ENCODE measurements at regions not wholly inside any gene's neighbourhood (a gene's known extent, or its start where the extent isn't known, plus 50 kb on each side); places are given as distances from the start of the nearest gene placed in this dataset.
A peak's percentile ranks its signal among the peaks of the same experiment; 100 is the strongest.

DNA sequence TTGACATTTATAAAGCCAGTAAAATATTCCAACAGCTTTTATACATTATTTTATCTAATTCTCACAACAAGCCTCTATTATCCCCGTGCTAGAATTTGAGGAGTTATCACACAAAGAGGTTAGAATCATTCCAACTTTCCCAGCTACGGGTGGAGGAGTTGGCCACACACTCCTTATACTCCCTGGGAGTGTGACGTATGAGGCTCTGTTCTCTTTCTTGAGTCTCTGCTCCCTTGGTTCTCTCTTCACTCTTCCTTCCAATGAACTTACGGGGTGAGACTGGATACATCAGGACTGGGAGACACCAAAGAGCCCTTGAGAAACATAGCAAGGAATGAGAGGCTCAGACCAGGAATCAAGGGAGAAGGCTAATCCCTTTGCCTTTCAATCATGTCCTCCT is 185.6 kb upstream of the TAB2 start:
- intact Hi-C loops (cut with DNase I; ENCODE audit: low total_unique reads), result no loop called here
- TF ChIP-seq POLR2AphosphoS5 (IDR thresholded peaks at IDR 0.05) (no peak), POLR2A (IDR thresholded peaks at IDR 0.05) (no peak)
- TF ChIP-seq, protein P1, sequence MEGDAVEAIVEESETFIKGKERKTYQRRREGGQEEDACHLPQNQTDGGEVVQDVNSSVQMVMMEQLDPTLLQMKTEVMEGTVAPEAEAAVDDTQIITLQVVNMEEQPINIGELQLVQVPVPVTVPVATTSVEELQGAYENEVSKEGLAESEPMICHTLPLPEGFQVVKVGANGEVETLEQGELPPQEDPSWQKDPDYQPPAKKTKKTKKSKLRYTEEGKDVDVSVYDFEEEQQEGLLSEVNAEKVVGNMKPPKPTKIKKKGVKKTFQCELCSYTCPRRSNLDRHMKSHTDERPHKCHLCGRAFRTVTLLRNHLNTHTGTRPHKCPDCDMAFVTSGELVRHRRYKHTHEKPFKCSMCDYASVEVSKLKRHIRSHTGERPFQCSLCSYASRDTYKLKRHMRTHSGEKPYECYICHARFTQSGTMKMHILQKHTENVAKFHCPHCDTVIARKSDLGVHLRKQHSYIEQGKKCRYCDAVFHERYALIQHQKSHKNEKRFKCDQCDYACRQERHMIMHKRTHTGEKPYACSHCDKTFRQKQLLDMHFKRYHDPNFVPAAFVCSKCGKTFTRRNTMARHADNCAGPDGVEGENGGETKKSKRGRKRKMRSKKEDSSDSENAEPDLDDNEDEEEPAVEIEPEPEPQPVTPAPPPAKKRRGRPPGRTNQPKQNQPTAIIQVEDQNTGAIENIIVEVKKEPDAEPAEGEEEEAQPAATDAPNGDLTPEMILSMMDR (IDR thresholded peaks at IDR 0.05), result no peak
- DNase-seq (ENCODE audit: low spot score in 2 of 2), result no peak
- no peaks in the 10 kb centered on the region for H3K27me3 ChIP-seq
- H3K9me3 ChIP-seq, result no peaks in the 10 kb centered on the region
- peak overlapping the region in 1 of 2 donors; percentile 67 for H3K27ac ChIP-seq
- no peak overlapping the region for H3K4me3 ChIP-seq
- peaks cover 0 to 10% of the 10 kb centered on the region in 2 donors for H3K4me1 ChIP-seq
- H3K36me3 ChIP-seq, result no peaks in the 10 kb centered on the region

DNA sequence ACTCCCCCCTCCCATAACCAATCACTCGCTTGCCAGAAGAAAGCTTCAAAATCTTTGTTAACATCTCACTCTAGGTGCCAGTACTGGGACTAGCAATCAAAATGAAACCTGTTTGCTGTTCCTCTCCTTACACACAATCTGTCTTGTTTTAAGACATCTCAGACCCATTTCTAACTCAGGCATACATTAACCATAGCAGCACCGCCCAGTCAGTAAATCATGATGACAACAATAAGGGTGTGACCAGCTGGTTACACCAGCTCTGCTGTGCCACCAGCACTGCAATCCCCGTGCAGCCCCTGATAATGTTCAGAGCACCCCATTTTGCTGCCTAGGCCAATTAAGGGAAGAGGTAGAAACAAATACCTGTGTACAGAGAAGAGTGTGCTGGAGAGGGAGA is 185.2 kb upstream of the TAB2 start:
- Histone ChIP-seq H3K27me3 (no peaks in the 10 kb centered on the region), H3K9me3 (no peaks in the 10 kb centered on the region), H3K4me3 (no peak overlapping the region), H3K36me3 (no peaks in the 10 kb centered on the region), H3K4me1 (peaks cover 0 to 10% of the 10 kb centered on the region in 2 donors), H3K27ac (peak overlapping the region in 1 of 2 donors; percentile 19)
- TF ChIP-seq POLR2AphosphoS5 (IDR thresholded peaks at IDR 0.05) (no peak), POLR2A (IDR thresholded peaks at IDR 0.05) (no peak)
- TF ChIP-seq, protein P1 (IDR thresholded peaks at IDR 0.05), result no peak
- intact Hi-C loops (cut with DNase I; ENCODE audit: low total_unique reads), result no loop called here
- no peak for DNase-seq (ENCODE audit: low spot score in 2 of 2)

DNA sequence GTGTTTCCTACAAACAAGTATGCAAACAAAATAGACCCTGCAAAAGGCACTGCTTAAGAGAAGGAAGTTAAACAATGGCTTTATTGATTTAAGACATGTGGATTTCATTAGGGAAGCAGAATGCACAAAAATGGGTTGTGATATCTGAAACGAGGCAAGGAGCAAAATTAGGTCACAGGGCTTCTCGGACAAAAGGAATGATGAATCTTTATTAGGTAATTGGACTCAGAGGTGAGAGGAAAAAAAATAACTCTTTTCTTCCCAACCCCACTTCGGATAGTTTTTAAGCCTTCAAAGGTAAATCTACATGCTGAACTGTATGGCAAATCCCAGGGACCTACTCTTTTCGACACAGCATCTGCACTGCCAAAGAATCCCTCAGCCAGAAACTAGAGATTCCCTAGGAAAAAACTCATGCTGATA is 183.0 kb upstream of the TAB2 start:
- H3K9me3 ChIP-seq, result no peaks in the 10 kb centered on the region
- peaks cover 0 to 10% of the 10 kb centered on the region in 2 donors for H3K4me1 ChIP-seq
- no peaks in the 10 kb centered on the region for H3K36me3 ChIP-seq
- intact Hi-C loops (cut with DNase I; ENCODE audit: low total_unique reads), result no loop called here
- no peak overlapping the region for H3K27ac ChIP-seq
- no peak overlapping the region for H3K4me3 ChIP-seq
- TF ChIP-seq POLR2A (IDR thresholded peaks at IDR 0.05) (no peak), POLR2AphosphoS5 (IDR thresholded peaks at IDR 0.05) (no peak)
- TF ChIP-seq, protein P1 (IDR thresholded peaks at IDR 0.05), result no peak
- no peaks in the 10 kb centered on the region for H3K27me3 ChIP-seq
- no peak for DNase-seq (ENCODE audit: low spot score in 2 of 2)

DNA sequence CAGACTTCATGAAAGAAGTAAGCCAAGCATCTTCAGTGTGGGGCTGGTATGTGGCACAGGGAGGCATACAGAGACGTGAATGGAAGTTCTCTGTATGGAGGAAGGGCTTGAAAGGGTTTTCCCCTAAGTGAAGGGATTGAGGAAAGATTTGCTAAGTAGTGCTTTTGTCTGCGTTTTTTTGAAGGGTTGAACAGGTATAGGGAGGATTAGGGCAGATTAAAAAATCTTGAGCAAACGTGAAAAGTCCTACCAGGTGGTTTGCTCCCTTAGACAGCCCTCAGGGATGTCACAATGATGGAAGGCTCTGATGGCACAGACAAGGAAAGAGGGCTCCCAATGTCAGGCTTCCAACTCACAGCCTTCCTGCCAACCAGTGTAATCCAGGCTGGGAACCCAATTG is 181.7 kb upstream of the TAB2 start:
- no peak for DNase-seq (ENCODE audit: low spot score in 2 of 2)
- intact Hi-C loops (cut with DNase I; ENCODE audit: low total_unique reads), result no loop called here
- Histone ChIP-seq H3K27me3 (no peaks in the 10 kb centered on the region), H3K36me3 (no peaks in the 10 kb centered on the region), H3K4me1 (peaks cover 0 to 5% of the 10 kb centered on the region in 2 donors), H3K4me3 (no peak overlapping the region), H3K27ac (no peak overlapping the region), H3K9me3 (no peaks in the 10 kb centered on the region)
- TF ChIP-seq POLR2AphosphoS5 (IDR thresholded peaks at IDR 0.05) (no peak), POLR2A (IDR thresholded peaks at IDR 0.05) (no peak)
- TF ChIP-seq, protein P1 (IDR thresholded peaks at IDR 0.05), result no peak

DNA sequence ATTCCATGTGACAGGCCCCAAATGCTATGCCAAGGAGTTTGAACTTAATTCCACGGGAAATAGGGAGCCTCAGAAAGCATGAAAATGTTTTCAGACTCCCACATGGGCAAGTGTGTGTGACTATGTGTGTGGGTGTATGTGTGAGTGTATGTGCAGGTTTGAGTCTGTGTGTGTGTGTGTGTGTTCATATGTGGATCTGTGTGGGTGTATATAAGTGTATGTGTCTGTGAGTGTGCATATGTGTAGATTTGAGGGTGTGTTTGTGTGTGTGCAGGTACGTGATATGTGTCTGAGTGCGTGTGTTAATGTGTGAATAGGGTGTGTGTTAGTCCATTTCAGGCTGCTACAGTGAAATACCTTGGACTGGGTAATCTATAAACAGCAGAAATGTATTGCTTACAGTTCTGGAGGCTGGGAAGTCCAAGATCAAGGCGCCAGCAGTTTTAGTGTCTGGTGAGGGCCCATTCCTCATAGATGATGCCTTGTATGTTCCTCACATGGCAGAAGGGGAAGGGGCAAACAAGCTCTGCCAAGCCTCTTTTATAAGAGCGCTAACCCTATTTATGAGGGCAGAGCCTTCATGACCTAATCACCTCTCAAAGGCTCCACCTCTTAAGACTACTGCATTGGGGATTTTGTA is 181.1 kb upstream of the TAB2 start:
- no peak for DNase-seq (ENCODE audit: low spot score in 2 of 2)
- no peak overlapping the region for H3K27ac ChIP-seq
- no peaks in the 10 kb centered on the region for H3K4me1 ChIP-seq
- H3K36me3 ChIP-seq, result no peaks in the 10 kb centered on the region
- no peaks in the 10 kb centered on the region for H3K9me3 ChIP-seq
- H3K27me3 ChIP-seq, result no peaks in the 10 kb centered on the region
- TF ChIP-seq POLR2AphosphoS5 (IDR thresholded peaks at IDR 0.05) (no peak), POLR2A (IDR thresholded peaks at IDR 0.05) (no peak)
- TF ChIP-seq, protein P1 (IDR thresholded peaks at IDR 0.05), result no peak
- intact Hi-C loops (cut with DNase I; ENCODE audit: low total_unique reads), result no loop called here
- no peak overlapping the region for H3K4me3 ChIP-seq

Measured in breast epithelium (tissue), 4 donors.